Left ventricle myocardium inferior (tissue), 1 donor: ENCODE measurements at regions not wholly inside any gene's neighbourhood (a gene's known extent, or its start where the extent isn't known, plus 50 kb on each side); places are given as distances from the start of the nearest gene placed in this dataset.

Experiments used
- DNase-seq: peaks from one replicate; pipeline ENCODE4 v3.0.0-alpha.2; 2020
- H3K27ac ChIP-seq: fragments of 200-600 bp; replicated peaks from 2 replicates; pipeline ENCODE4 v1.8.0; 2021
- H3K27me3 ChIP-seq: fragments of 200-600 bp; 2 replicates; pipeline ENCODE4 v1.8.0; 2021; ENCODE audit warnings: low read depth
- H3K36me3 ChIP-seq: fragments of 200-600 bp; 2 replicates; pipeline ENCODE4 v1.8.0; 2021
- H3K4me1 ChIP-seq: fragments of 200-600 bp; 2 replicates; pipeline ENCODE4 v1.8.0; 2021
- H3K4me3 ChIP-seq: fragments of 200-600 bp; 2 replicates; pipeline ENCODE4 v1.8.0; 2021; ENCODE audit warnings: mild to moderate bottlenecking, moderate library complexity
- H3K9me3 ChIP-seq: fragments of 200-600 bp; replicated peaks from 2 replicates; pipeline ENCODE4 v1.8.0; 2021
- intact Hi-C: fragments of 100-400 bp; cut with micrococcal nuclease; formaldehyde crosslinking; loops from one replicate; pipeline ENCODE4 v1.11.0; 2022
- TF ChIP-seq, protein P1 (sequence below): fragments of 200-600 bp; IDR thresholded peaks from 2 replicates; pipeline ENCODE4 v1.8.0; 2021; ENCODE audit warnings: antibody characterized with exemption, mild to moderate bottlenecking, borderline replicate concordance
- donor health status: DM: no; HTN: yes; CAD: no; lungs with severe emphysema.

DNA sequence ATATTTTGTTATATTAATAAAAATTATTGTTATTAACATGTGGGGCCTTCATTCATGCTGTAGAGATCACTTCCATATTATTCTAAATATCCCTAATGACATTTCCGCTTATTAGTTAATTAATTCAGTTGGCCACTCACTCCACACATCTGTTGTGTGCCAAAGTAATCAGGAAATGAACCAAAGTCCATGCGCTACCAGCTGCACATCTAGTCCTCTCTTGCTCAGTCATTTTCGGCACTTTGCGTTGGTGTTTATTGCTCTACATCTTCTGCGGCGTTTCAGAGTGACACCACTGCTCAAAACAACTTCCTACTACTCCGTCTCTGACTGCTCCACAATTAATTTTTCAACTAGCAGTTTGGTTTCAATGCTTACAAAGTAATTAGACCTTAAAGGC is 101.4 kb upstream of the ZFHX3 start:
- H3K4me1 ChIP-seq, result peaks cover 7% of the 10 kb centered on the region
- H3K27me3 ChIP-seq, result no peaks in the 10 kb centered on the region
- H3K27ac ChIP-seq, result no peak overlapping the region
- no peaks in the 10 kb centered on the region for H3K9me3 ChIP-seq
- H3K36me3 ChIP-seq, result no peaks in the 10 kb centered on the region
- no peak for DNase-seq
- intact Hi-C loops, result no loop called here
- TF ChIP-seq, protein P1, sequence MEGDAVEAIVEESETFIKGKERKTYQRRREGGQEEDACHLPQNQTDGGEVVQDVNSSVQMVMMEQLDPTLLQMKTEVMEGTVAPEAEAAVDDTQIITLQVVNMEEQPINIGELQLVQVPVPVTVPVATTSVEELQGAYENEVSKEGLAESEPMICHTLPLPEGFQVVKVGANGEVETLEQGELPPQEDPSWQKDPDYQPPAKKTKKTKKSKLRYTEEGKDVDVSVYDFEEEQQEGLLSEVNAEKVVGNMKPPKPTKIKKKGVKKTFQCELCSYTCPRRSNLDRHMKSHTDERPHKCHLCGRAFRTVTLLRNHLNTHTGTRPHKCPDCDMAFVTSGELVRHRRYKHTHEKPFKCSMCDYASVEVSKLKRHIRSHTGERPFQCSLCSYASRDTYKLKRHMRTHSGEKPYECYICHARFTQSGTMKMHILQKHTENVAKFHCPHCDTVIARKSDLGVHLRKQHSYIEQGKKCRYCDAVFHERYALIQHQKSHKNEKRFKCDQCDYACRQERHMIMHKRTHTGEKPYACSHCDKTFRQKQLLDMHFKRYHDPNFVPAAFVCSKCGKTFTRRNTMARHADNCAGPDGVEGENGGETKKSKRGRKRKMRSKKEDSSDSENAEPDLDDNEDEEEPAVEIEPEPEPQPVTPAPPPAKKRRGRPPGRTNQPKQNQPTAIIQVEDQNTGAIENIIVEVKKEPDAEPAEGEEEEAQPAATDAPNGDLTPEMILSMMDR, result no peak
- H3K4me3 ChIP-seq, result no peak overlapping the region

DNA sequence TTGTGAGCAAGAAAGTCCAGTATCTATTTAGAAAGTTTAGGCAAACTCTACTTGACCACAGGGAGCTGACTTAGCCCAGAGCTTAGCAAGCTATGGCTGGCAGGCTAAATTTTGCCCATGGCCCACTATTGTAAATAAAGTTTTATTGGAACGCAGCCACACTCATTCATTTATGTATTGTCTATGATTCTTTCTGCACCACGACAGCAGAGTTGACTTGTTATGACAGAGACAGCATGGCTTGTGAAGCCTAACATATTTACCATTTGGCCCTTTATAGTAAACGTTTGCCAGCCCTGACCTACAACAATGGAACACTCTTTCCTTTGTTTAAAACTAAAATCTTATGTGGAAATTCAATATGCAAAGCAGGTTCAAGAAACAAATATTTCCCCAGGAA is 100.0 kb upstream of the ZFHX3 start:
- H3K4me1 ChIP-seq, result peaks cover 13% of the 10 kb centered on the region
- no peaks in the 10 kb centered on the region for H3K36me3 ChIP-seq
- no peak for DNase-seq
- TF ChIP-seq, protein P1, result no peak
- peaks cover under 1% of the 10 kb centered on the region for H3K27me3 ChIP-seq
- H3K9me3 ChIP-seq, result no peaks in the 10 kb centered on the region
- no peak overlapping the region for H3K4me3 ChIP-seq
- intact Hi-C loops, result no loop called here
- H3K27ac ChIP-seq, result no peak overlapping the region

DNA sequence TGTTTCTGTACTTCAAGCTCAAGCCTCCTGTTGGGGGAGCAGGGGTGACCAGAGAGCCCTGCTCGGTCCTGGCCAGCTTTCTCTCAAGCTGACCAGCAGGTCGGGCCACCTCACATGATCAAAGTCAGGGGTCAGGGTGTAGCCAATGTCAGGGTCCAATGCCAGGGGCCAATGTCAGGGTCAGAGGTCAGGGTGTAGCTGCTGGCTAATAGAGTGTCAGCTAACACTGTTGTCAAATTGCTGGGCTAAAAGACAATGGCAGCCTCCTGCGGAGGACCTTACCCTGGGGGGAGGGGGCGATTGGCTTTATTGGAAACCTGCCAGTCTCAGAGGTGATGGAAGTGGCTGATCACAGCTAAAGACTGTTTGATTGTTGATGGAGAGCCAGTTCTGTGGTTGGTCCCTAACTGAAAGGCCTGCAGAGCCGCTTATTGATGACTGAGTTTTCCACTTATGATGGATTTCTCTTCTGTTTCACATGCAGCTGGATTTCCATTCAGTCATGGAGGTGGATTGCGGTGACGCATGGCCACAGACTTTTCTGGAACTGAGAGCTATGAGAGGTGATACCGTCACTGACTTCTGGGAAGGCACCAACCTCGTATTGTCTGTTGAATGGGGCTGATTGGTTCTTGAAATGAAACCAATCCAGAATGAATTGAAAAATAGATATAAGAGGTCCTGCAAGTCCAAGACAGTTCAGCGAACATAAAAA is 97.4 kb upstream of the ZFHX3 start:
- peak overlapping the region; percentile 76 for H3K27ac ChIP-seq
- H3K27me3 ChIP-seq, result peaks cover 3% of the 10 kb centered on the region
- H3K4me3 ChIP-seq, result no peak overlapping the region
- TF ChIP-seq, protein P1, result no peak
- no peaks in the 10 kb centered on the region for H3K9me3 ChIP-seq
- no peaks in the 10 kb centered on the region for H3K36me3 ChIP-seq
- DNase-seq, result no peak
- intact Hi-C loops, result no loop called here
- H3K4me1 ChIP-seq, result peaks cover 14% of the 10 kb centered on the region

DNA sequence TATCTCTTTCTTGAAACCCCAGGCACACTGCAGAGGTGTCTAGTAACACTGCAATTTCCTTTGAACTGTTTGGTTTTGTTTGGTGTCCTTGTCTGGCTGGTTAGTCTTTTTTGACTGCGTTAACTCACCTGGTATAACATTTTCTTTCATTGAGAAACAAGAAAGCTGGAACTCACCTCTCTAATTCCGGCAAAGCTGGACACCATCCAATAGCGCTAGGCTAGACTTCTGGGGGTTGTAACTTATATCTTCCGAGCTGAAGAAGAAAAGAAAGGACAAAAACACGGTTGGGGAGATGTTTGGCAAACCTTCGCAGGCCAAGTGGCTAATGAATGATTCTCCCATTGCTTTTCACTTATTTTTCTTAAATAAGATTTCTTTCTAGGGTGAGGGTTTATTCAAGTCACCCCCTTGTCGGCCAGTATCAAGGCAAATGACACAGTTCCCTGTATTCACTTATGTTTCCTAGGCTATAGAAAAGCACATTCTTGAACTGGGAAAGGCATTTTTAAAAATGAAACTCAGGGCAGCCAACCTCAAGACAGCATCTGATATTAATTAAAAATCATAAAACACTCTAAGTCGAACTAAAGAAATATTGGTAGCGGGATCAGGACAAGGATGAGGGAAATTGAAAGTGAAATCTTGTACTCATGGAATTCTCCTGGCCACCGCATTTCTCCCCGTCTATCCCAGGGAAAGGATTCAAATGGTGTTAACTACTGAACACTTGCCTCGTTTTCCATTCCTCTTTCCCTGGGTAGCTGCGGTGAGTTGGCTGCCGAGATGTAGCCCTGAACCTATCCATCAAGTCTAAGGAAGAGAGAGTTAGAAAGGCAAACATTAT is 95.9 kb upstream of the ZFHX3 start:
- TF ChIP-seq, protein P1, result no peak
- H3K4me1 ChIP-seq, result peaks cover 14% of the 10 kb centered on the region
- intact Hi-C loops, result no loop called here
- peaks cover 3% of the 10 kb centered on the region for H3K27me3 ChIP-seq
- DNase-seq, result no peak
- H3K4me3 ChIP-seq, result peak overlapping the region; percentile 59
- no peaks in the 10 kb centered on the region for H3K9me3 ChIP-seq
- peak overlapping the region; percentile 76 for H3K27ac ChIP-seq
- no peaks in the 10 kb centered on the region for H3K36me3 ChIP-seq

DNA sequence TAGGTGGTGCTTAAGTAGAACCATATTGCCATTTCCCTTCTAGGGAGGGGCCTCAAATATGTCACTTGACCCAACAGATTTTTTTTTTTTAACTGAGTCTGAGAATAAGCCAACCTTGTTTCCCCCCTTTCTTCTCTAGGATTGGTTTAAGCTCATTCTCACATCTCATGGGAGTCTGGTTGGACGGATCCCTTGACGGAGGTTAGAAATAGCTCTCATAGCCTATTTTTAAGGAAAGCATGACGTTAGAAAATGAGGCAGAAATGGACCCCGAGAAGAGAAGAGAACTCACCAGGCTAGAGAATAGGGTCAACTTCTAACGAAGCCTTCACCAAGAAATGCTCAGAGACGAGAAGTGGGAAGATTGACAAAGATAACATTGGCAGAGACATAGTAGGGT is 95.1 kb upstream of the ZFHX3 start:
- TF ChIP-seq, protein P1, result no peak
- Histone ChIP-seq H3K4me1 (peaks cover 14% of the 10 kb centered on the region), H3K4me3 (peak overlapping the region; percentile 59), H3K27ac (peak overlapping the region; percentile 76), H3K9me3 (no peaks in the 10 kb centered on the region), H3K27me3 (peaks cover 3% of the 10 kb centered on the region), H3K36me3 (no peaks in the 10 kb centered on the region)
- DNase-seq, result no peak
- intact Hi-C loops, result no loop called here
